GM23248 (cell line): ENCODE measurements at regions not wholly inside any gene's neighbourhood (a gene's known extent, or its start where the extent isn't known, plus 50 kb on each side); places are given as distances from the start of the nearest gene placed in this dataset.

Source experiments
- DNase-seq: peaks from one replicate; pipeline ENCODE4 v3.0.0-alpha.2; 2015
- H2AFZ ChIP-seq: fragments of 200-600 bp; sonication (generic); 2 replicates; pipeline ENCODE4 v1.6.1; 2016; ENCODE audit warnings: antibody characterized with exemption
- H3F3A ChIP-seq: fragments of 200-600 bp; sonication (generic); 2 replicates; pipeline ENCODE4 v1.6.1; 2016; ENCODE audit warnings: mild to moderate bottlenecking, antibody characterized with exemption, mixed run types; ENCODE audit not compliant: insufficient read depth
- H3K27ac ChIP-seq: fragments of 200-600 bp; sonication (generic); 2 replicates; pipeline ENCODE4 v1.5.1; 2016; ENCODE audit warnings: mild to moderate bottlenecking
- H3K27me3 ChIP-seq: fragments of 200-600 bp; sonication (generic); replicated peaks from 2 replicates; pipeline ENCODE4 v1.6.1; 2016; ENCODE audit warnings: mild to moderate bottlenecking; ENCODE audit not compliant: insufficient read depth
- H3K36me3 ChIP-seq: fragments of 200-600 bp; sonication (generic); 2 replicates; pipeline ENCODE4 v1.6.1; 2016; ENCODE audit warnings: low read depth, mild to moderate bottlenecking
- H3K4me1 ChIP-seq: fragments of 200-600 bp; sonication (generic); 2 replicates; pipeline ENCODE4 v1.6.1; 2016; ENCODE audit warnings: mild to moderate bottlenecking; ENCODE audit not compliant: insufficient read depth
- H3K4me2 ChIP-seq: fragments of 200-600 bp; sonication (generic); one replicate; pipeline ENCODE4 v1.6.1; 2016; ENCODE audit warnings: mild to moderate bottlenecking; ENCODE audit not compliant: unreplicated experiment
- H3K4me3 ChIP-seq: fragments of 200-600 bp; sonication (generic); 2 replicates; pipeline ENCODE4 v1.5.1; 2016; ENCODE audit warnings: mild to moderate bottlenecking
- H3K79me2 ChIP-seq: fragments of 200-600 bp; sonication (generic); 2 replicates; pipeline ENCODE4 v1.6.1; 2016; ENCODE audit warnings: mild to moderate bottlenecking; ENCODE audit not compliant: insufficient read depth
- H3K9ac ChIP-seq: fragments of 200-600 bp; sonication (generic); 2 replicates; pipeline ENCODE4 v1.6.1; 2016; ENCODE audit warnings: mild to moderate bottlenecking
- H3K9me2 ChIP-seq: fragments of 200-600 bp; sonication (generic); 2 replicates; pipeline ENCODE4 v1.6.1; 2016; ENCODE audit warnings: mixed run types, mild to moderate bottlenecking, moderate library complexity; ENCODE audit not compliant: insufficient read depth
- H3K9me3 ChIP-seq: fragments of 200-600 bp; sonication (generic); one replicate; pipeline ENCODE4 v1.6.1; 2017; ENCODE audit warnings: low read depth
- H4K20me1 ChIP-seq: fragments of 200-600 bp; sonication (generic); 2 replicates; pipeline ENCODE4 v1.6.0; 2016; ENCODE audit not compliant: insufficient read depth
- EZH2 ChIP-seq: fragments of 200-600 bp; sonication (generic); IDR thresholded peaks from 2 replicates; pipeline ENCODE4 v1.6.1; 2018; ENCODE audit warnings: antibody characterized with exemption, mild to moderate bottlenecking; ENCODE audit not compliant: insufficient read depth, poor library complexity, severe bottlenecking
- EZH2phosphoT487 ChIP-seq: fragments of 200-600 bp; sonication (generic); IDR thresholded peaks from 2 replicates; pipeline ENCODE4 v1.6.1; 2018; ENCODE audit warnings: antibody characterized with exemption, moderate library complexity, mild to moderate bottlenecking, low read depth; ENCODE audit not compliant: insufficient read depth
- WGBS, 2 experiments: methylation state at CpG; one replicate each; pipeline ENCODE4 v1.1.6; 2015 to 2017; ENCODE audit warnings: low lambda C conversion rate in 2 of 2, low coverage in 1 of 2; ENCODE audit errors: missing lambda C conversion rate in 2 of 2; 5-methylcytosine and 5-hydroxymethylcytosine counted together
- in situ Hi-C: fragments of 300-500 bp; cut with MboI; formaldehyde crosslinking; loops from 2 replicates; pipeline ENCODE4 v1.15.0; 2020

DNA sequence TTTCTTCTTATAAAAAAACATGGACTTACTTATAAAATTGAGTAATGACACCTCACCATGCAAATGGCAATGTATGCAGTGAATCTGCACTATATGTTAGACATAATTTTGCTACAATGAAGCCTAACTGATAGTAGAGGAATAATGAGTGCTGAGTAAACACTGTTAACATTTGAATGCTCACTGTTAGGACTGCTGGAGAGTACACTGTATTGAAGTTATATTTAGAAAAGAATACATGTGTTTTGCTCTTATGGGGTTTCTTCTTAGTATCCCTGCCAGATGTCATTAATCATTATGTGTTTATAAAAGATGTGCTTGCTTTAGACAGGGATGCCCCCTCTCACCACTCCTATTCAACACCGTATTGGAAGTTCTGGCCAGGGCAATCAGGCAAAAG, 111.1 kb upstream of the ZP4 start:
- H3K4me3 ChIP-seq = no peak overlapping the region
- no peak overlapping the region for H3K4me2 ChIP-seq
- H3K4me1 ChIP-seq = no peaks in the 10 kb centered on the region
- no peaks in the 10 kb centered on the region for H3F3A ChIP-seq
- H2AFZ ChIP-seq = no peak overlapping the region
- in situ Hi-C loops = no loop called here
- no peak for DNase-seq
- 18 to 25% methylated on average over 1 of the region's 1 CpG for WGBS, 2 experiments
- H3K9ac ChIP-seq = no peak overlapping the region
- H3K9me3 ChIP-seq = no peaks in the 10 kb centered on the region
- H3K27me3 ChIP-seq = no peaks in the 10 kb centered on the region
- TF ChIP-seq EZH2phosphoT487 (no peak), EZH2 (no peak)
- no peak overlapping the region for H3K27ac ChIP-seq
- no peaks in the 10 kb centered on the region for H3K9me2 ChIP-seq
- H3K79me2 ChIP-seq = no peaks in the 10 kb centered on the region
- H4K20me1 ChIP-seq = no peaks in the 10 kb centered on the region
- no peaks in the 10 kb centered on the region for H3K36me3 ChIP-seq

- Histone ChIP-seq H3K36me3 (no peaks in the 10 kb centered on the region), H3K9ac (no peak overlapping the region), H3K9me2 (no peaks in the 10 kb centered on the region), H3K79me2 (no peaks in the 10 kb centered on the region), H3K4me3 (no peak overlapping the region), H3K9me3 (no peaks in the 10 kb centered on the region), H3K27me3 (no peaks in the 10 kb centered on the region), H3K4me1 (no peaks in the 10 kb centered on the region), H3K27ac (no peak overlapping the region), H4K20me1 (no peaks in the 10 kb centered on the region), H3F3A (no peaks in the 10 kb centered on the region), H2AFZ (no peak overlapping the region), H3K4me2 (no peak overlapping the region)
- no peak for DNase-seq
- in situ Hi-C loops = no loop called here
- TF ChIP-seq EZH2 = no peak
- no peak for TF ChIP-seq EZH2phosphoT487
- 13 to 14% methylated on average over 4 of the region's 4 CpGs for WGBS, 2 experiments
These were observed 108.8 kb upstream of the ZP4 start for GRCh38 chr1:237999426-238000052.

GRCh38 chr1:237998581-237998980, 107.9 kb upstream of the ZP4 start:
- no peaks in the 10 kb centered on the region for H3K9me3 ChIP-seq
- no peak for TF ChIP-seq EZH2phosphoT487
- TF ChIP-seq EZH2 = no peak
- H3K4me2 ChIP-seq = no peak overlapping the region
- H3K27ac ChIP-seq = no peak overlapping the region
- DNase-seq = no peak
- H3K36me3 ChIP-seq = no peaks in the 10 kb centered on the region
- 36 to 43% methylated on average over 4 of the region's 4 CpGs for WGBS, 2 experiments
- in situ Hi-C loops = no loop called here
- no peaks in the 10 kb centered on the region for H3K27me3 ChIP-seq
- no peak overlapping the region for H3K9ac ChIP-seq
- no peaks in the 10 kb centered on the region for H3K9me2 ChIP-seq
- no peaks in the 10 kb centered on the region for H3K79me2 ChIP-seq
- no peaks in the 10 kb centered on the region for H3F3A ChIP-seq
- no peak overlapping the region for H2AFZ ChIP-seq
- no peak overlapping the region for H3K4me3 ChIP-seq
- no peaks in the 10 kb centered on the region for H4K20me1 ChIP-seq
- H3K4me1 ChIP-seq = no peaks in the 10 kb centered on the region

GRCh38 chr1:237983496-237983895, 92.8 kb upstream of the ZP4 start:
- no peak for DNase-seq
- no peaks in the 10 kb centered on the region for H3K36me3 ChIP-seq
- no peaks in the 10 kb centered on the region for H3K4me1 ChIP-seq
- no peak overlapping the region for H3K4me3 ChIP-seq
- no peaks in the 10 kb centered on the region for H3F3A ChIP-seq
- no peak overlapping the region for H3K27ac ChIP-seq
- no peaks in the 10 kb centered on the region for H3K9me3 ChIP-seq
- no peaks in the 10 kb centered on the region for H3K27me3 ChIP-seq
- no peaks in the 10 kb centered on the region for H3K79me2 ChIP-seq
- H3K9me2 ChIP-seq = no peaks in the 10 kb centered on the region
- H3K4me2 ChIP-seq = no peak overlapping the region
- WGBS, 2 experiments = 25 to 29% methylated on average over 2 of the region's 2 CpGs
- no peak overlapping the region for H2AFZ ChIP-seq
- TF ChIP-seq EZH2 (no peak), EZH2phosphoT487 (no peak)
- no peaks in the 10 kb centered on the region for H4K20me1 ChIP-seq
- in situ Hi-C loops = no loop called here
- no peak overlapping the region for H3K9ac ChIP-seq

- no peak for DNase-seq
- Histone ChIP-seq H3K4me3 (no peak overlapping the region), H3F3A (no peaks in the 10 kb centered on the region), H3K9me2 (no peaks in the 10 kb centered on the region), H3K27ac (no peak overlapping the region), H3K4me2 (no peak overlapping the region), H3K4me1 (no peaks in the 10 kb centered on the region), H3K79me2 (no peaks in the 10 kb centered on the region), H3K27me3 (no peaks in the 10 kb centered on the region), H4K20me1 (no peaks in the 10 kb centered on the region), H3K36me3 (no peaks in the 10 kb centered on the region), H3K9me3 (no peaks in the 10 kb centered on the region), H2AFZ (no peak overlapping the region), H3K9ac (no peak overlapping the region)
- WGBS, 2 experiments = 14 to 18% methylated on average over 3 of the region's 3 CpGs
- TF ChIP-seq EZH2 = no peak
- no peak for TF ChIP-seq EZH2phosphoT487
- in situ Hi-C loops = no loop called here
These were observed 90.5 kb upstream of the ZP4 start for GRCh38 chr1:237981223-237981622.
